Endothelial cell of umbilical vein (primary cell): ENCODE measurements at regions not wholly inside any gene's neighbourhood (a gene's known extent, or its start where the extent isn't known, plus 50 kb on each side); places are given as distances from the start of the nearest gene placed in this dataset.

Experiments used
- CTCF ChIP-seq, 2 donors: IDR thresholded peaks; 1 replicate in 1 of 2; 2 replicates in 1 of 2; pipeline ENCODE4 v1.5.1; 2011; ENCODE audit warnings: low read length in 2 of 2, mild to moderate bottlenecking in 2 of 2, moderate library complexity in 2 of 2, control low read depth in 1 of 2, inconsistent platforms in 1 of 2, low read depth in 1 of 2; ENCODE audit not compliant: insufficient read depth in 1 of 2; ENCODE audit errors: extremely low read depth in 1 of 2
- POLR2AphosphoS5 ChIP-seq: IDR thresholded peaks from 2 replicates; pipeline ENCODE4 v1.6.1; 2012; ENCODE audit warnings: low read depth, mild to moderate bottlenecking, control low read depth, low read length, moderate library complexity; ENCODE audit not compliant: insufficient read depth

- no peak for TF ChIP-seq POLR2AphosphoS5
- TF ChIP-seq CTCF (IDR thresholded peaks at IDR 0.05; ENCODE audit: extremely low read depth in 1 of 2, insufficient read depth in 1 of 2, low read depth in 1 of 2, low read length in 2 of 2) = no peak
Observed at GRCh38 chr4:116328261-116328860, 757.0 kb downstream of the TRAM1L1 start.
